Eye (tissue), 1 donor: ENCODE measurements at regions not wholly inside any gene's neighbourhood (a gene's known extent, or its start where the extent isn't known, plus 50 kb on each side); places are given as distances from the start of the nearest gene placed in this dataset.

Experiments
- DNase-seq: peaks from one replicate; pipeline ENCODE4 v3.0.0-alpha.2; 2015

DNA sequence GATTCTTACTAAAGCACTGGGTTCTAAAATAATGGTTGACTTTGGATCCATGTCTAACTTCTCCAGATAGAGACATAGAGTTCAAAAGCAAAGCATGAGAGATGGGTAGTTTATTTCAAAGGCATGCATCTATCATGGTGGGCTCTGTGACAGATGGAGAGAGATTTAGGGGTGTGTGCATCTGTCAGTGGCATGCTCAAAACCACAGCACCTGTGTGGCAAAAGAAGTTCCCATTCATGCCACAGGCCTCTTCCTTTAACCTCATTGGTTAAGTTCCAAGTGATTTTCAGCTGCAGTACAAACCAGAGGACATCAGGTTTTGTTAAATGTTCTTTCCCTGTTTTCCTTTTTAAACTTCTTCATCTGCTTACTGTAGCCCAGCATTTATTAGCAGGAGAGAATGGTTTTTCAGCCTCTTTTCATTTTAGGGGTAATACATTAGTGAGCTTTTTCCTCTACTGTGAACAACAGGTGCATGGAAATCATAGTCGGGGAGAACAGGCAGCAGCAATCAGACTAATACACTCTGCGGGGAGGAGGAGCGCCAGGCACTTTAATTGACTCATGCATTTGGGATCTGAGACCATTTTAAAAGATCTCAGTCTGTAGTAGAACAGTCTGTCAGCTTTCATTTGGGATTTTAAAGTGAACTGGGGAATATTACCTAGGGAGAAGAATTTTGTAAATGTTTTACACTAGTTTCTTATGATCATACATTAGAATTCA lies 52.4 kb upstream of the UPP2 start:
- DNase-seq: peak; percentile 21

DNA sequence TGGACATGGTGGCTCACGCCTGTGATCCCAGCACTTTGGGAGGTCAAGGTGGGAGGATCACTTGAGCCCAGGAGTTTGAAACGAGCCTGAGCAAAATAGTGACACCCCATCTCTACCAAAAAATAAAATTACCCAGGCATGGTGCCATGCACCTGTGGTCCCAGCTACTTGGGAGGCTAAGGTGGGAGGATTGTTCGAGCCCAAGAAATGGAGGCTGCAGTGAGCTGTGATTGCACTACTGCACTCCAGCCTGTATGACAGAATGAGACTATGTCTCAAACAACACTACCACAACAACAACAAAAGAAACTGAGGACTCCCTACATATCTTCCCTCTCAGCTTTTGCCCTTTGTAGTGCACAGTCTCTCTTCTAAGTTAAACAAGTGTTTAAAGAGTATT lies 53.3 kb upstream of the UPP2 start:
- DNase-seq: no peak

DNA sequence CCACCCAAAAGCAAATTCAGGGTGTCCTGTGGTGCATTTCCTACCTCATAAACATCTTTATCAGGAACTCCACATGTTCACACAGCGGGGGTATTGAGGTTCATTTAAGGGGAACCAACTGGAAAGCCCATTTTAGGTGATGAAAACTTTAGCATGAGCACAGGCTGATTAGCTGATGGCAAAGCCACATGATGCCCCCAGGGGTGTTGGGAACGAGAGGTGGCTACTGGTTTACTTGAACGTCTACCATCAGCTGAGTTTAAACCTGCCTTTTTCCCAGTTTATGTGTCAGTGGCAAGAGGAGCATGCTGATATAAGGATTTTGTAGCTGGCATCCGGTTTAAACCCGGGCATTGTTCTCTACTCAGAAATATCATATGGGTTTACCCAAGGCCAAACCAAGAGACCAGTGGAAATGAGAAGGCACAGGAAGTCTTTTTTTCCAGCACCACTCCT lies 54.5 kb upstream of the UPP2 start:
- DNase-seq: peak; percentile 6

DNA sequence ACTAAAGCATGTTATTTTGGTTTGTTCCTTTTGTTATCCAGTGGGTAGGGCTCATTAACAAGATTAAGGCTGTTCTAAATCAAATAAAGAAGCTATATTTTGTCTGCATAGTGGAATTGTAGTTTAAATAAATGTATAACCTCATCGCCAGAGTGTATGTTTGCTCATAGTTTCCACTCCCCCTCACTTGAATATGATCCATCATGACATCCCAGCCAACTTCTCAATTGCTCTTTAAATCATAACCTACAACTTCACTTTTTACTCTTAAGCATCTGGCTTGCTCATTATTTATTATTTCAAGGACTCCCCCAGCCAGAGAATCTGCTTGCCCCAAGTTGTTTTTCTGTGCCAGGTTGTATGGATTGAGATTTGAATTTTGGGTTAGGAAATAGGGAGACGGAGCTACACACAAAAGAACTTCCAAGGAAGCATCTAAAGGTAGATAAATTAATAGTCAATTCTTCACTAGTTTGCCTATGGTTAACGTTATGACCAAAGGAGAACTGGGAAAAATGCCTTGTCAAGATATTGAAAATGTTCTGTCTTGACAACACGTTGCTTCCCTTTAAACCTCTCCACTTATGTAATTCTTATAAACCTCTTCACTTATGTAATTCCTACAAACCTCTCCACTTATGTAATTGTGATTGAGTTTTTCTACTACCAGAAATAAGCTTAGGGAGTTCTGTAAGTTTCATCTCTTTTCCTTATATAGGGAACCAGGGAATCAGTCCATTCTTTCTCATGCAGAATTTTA lies 55.4 kb upstream of the UPP2 start:
- peak; percentile 51 for DNase-seq

DNA sequence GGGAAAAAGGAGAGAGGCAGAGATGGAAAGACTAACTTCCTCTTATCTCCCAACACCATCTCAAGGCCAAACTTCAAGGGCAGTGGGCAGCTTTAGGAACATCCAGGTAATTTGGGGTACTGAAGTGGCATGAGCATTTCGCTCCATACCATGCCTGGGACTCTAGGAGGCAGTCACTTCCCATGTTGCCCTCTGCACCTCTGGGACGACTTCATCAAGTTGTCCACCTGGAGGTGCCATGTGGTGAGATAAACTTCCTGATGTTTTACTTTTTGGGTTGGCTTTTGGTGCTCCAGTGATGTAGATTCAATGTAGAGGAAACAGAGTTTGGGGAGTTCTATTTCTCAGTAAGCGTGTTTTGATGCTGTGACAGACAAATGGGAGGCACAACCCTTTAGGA lies 56.3 kb upstream of the UPP2 start:
- no peak for DNase-seq

DNA sequence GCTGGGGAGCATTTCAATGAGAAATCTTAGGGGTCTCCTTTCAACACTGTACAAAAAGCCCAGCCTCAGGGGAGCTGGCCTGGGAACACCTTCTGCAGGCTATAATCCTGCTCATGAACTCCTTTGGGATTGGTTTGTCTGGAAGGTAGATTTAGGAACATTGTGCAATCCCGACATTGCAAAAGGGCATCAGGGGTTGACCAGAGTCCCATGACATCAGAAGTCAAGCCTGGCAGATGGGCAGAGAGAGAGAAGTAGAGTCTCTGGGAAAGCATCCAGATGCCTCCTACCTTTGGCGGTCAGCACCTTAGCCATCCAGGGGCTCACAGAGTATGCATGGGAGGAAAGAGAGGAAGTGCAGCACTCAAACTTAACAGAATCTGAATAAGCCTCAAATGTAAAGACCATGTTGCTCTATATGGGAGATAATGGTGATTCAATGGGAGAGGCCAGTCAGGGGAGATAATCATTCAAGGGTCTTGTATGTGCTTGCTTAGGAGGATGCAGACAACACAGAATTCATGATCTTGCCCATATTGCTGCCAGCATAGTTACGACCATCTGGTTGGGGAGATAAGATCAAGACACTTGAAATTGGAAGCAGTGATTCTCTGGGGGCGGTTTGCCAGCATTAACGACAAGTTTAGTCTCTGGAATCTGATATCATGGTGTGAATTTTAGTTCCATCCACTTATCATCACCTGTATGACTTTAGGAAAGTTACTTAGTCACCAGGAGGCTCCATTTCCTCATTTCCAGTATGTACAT lies 58.3 kb upstream of the UPP2 start:
- DNase-seq: no peak

DNA sequence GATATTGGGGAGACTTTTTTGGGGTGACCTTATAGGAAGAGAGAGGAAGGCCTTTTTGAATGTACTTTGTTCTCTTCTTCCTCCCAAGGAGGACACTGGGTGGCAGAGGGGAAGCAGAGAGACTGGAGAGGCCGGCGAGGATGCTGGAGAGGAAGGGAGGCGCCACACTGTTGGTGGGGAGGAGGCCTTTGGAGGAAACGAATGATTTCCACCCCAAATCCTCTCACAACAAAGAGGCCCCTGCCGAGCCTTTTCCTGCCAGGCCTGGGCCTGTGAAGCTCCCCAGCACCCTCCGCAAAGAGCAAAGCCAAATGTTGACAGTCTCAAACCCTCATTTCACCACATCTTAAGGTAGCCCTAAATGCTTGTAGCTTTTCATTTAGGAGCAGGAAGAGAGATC lies 59.0 kb upstream of the UPP2 start:
- DNase-seq: peak; percentile 34

DNA sequence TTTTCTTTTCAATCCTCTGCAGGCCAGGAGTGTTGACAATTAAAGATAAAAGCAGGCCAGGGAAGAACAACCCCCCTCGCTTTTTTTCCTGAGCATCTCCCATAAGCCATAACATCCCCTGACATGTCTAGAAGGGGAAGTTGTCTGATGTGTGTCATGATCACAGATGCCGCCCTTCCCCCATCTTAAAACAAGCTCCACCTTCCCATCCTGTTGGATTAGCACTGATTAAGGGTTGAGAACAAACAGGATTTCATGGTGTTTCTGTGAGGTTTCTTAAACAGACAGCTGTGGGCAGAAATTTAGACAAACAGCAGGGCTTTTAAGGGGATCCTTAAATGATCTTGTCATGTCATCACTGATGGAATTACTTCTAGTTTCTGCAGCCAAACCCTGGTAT lies 59.4 kb upstream of the UPP2 start:
- peak; percentile 74 for DNase-seq

DNA sequence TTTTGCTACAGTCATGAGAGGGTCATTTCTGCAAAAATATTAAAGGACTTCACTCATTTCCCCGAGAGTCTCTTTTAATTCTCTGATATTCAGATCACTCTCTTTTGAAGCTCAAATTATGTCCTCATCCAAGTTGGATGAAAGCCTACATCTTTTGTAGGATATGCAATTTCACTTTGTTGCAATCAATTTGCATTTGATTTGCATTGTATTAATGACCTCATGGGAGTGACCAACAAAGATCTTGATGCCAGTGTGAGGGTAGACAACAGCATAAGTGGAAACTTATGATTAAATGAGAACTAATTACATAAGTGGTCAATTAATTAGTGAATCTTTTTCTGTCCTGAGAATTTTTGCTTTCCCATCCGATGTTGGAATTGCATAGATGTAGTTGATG lies 60.3 kb upstream of the UPP2 start:
- no peak for DNase-seq

DNA sequence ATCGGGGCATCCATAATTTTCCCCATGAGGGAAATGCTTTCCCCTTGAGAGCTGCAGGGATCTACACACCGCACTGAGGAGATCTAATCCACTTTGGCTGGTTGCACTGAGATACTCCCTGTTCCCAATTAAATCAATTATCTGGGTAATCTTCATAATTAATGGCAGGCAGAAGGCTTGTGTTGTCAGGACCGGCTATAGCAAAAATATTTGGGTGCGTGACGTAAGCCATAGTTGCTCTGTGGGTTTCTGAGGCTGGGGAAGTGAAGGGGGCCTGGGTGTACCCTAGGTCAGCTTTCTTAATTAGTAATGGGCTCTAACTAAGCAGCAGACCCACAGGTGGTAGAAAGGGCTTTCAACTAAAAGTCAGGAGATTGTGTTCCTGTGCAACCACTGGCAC lies 62.8 kb upstream of the UPP2 start:
- peak; percentile 90 for DNase-seq

DNA sequence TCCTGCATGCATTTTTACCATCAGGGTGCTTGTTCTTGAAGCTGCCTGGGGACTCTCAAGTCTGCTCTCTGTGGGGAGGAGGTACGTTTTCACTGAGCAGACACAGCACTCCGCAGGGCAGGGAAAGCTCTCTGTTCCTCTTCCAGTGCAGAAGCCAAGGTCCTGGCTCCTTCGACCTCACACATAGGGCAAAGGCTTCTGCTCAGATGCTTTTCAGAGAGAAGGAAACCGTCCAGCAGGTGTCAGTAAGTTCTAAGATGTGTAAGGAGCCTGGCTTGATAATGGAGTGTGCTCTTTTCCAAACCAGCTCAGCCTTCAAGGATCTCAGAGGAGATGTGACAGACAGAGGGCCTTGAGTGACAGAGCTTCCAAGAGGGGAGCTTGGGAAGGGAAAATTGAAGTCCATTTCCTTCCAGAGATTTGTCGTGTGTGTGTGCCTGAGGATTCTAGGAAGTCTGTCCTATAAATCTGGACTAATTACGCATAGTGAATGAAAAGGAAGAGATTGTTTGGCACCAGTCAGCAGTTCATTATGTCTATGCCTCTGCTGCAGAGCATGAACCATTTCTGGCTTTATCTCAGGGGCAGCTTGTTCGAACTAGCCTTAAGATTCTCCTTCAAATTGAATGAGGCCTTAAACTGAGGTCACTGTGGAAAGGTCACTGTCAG lies 67.3 kb upstream of the UPP2 start:
- DNase-seq: peak; percentile 88

DNA sequence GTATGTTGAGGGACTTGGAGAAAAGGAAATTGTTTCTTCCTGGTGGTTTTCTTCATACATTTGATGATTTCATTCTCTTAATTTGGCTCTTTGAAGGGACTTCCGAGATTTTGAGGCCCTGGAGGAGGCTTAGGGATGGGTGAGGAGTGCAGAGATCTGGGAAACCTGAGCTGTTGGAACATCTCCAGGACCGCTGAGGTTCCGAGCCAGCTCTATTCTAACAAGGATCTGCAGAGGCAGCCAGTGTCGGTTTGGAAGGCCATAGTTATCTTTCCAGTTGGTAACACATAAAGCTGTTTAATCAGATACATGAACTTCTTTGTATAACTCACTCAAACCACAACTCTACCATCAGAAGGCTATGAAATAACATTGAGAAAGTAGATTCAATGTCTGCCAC lies 70.3 kb upstream of the UPP2 start:
- no peak for DNase-seq

DNA sequence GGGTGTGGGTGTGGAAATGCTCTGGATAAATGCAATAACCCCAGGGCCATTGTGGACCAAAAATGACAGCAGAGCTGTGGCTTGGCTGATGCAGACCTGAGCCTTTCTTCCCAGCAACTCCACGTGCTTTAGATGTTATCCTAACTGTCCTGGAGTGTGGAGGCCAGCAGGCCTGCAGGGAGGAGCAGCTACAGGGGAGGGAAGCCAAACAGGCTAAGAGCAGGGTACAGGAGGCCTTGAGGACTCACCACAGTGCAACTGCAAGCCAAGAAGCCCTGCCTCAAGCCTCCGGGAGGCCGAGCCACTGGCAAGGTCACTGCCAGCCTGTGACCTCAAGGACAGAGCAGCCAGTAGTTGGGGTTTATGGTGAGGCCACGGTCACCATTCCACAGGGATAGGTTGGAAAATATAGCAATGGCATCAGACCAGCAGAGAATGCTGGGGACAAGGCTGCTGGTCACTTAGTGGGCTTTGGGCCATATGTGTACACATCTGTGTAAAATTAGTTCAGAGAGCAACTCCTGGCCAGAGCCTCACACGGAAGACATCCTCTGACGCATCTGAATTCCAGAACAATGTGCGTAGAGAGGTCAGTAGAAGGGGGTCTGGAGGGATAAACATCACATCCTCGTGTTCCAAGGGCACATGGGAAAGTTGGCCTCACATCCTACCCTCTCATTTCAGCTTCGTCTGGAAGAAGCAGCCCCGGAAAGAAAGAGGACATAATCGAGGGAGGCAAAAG lies 76.2 kb upstream of the UPP2 start:
- DNase-seq: no peak

DNA sequence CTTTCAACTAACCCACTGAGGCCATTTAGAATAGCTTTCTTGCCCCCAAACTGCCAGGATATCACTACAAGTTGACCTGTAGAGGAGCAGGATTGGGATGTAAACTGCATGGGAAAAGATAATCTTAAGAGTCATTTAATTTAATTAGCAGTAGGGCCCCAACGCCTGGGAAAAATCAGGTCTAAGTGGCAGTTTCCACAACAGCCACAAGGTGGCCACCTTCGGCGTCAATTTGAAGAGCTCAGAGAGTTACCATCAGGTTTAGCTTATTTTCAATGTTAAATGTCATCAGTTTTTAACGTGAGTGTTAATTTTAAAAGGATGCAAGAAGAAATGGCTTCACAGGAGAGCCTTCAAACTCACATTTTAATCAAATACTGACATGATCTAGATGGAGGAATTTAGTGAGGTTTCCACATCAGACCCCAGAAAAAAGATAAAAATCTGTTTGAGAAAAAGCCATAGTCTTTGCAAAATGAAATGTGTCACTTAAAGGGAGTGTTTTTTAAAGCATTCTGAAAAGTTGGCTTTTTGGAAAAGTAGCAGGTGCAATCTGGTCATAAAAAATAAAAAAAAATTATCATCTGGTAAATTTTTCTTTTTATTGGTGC lies 77.3 kb upstream of the UPP2 start:
- DNase-seq: peak; percentile 77

DNA sequence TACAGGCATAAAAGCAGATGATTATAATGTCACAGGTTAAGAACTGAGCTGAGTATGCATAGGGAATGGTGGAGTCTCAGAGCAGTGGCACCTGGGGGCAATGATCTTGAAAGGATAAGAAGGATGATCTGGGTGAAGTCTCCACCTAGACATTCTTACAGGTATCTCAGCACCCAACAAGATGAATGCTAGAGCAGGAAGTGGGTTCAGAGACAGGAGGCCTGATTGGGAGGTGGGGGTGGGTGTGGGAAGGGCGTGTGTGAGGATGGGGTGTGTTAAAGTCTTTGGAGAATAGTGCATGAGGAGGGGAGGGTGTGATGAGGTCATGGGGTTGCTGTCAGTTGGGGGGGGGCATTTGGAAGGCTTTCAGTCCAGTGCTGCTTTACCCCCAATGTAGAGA lies 78.8 kb upstream of the UPP2 start:
- no peak for DNase-seq

DNA sequence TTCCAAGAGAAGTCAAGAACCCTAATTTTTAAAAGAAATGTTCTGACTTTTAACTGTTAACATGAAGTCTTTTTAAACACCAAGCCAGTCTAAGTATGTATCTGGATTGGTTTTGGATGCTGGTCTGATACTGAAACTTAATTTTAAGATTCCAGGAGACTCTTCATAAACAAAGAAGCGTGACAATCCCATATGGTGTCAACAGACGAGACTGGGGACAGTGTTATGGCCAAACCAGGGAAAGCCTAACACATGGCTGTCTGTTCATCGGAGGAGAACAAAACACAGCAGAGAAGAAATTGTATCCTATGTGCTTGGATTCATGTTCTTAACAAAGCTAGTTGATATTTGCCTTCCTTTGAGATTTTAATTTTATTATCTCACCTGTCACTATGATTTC lies 80.5 kb upstream of the UPP2 start:
- DNase-seq: no peak

DNA sequence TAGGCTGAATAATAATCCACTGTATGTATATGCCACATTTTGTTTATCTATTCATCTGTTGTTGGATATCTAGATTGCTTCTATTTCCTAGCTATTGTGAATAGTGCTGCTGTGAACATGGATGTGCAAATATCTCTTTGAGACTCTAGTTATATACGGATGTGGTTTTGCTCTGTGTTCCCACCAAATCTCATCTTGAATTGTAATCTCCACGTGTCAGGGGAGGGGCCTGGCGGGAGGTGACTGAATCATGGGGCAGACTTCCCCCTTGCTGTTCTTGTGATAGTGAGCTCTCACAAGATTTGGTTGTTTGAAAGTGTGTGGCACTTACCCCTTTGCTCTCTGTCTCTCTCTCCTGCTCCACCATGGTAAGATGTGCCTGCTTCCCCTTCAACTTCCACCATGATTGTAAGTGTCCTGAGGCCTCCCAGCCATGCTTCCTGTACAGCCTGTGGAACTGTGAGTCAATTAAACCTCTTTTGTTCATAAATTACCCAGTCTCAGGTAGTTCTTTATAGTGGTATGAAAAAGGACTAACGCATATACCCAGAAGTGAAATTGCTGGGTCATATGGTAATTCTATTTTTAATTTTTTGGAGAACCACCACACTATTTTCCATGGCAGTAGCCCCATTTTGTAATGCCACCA lies 86.1 kb upstream of the UPP2 start:
- no peak for DNase-seq

DNA sequence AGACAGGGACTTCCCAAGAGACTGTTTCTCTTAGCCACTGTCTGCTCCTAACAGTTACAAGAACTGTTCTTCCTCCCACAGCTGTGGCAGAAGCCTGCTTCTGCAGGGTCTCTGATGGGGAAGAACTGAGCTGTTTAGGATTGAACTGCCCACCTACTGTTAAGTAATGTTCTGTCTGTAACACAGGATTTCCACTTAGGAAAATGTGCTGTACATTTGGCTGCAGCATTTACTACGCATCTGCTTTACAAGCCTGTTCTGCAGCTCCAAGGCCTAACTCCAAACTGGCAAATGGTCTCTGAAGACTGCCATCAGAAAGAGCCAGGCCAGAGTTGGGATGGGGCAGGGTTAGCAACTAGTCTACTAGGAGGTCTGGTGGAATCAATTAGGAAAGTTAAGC lies 87.8 kb upstream of the UPP2 start:
- DNase-seq: peak; percentile 26

DNA sequence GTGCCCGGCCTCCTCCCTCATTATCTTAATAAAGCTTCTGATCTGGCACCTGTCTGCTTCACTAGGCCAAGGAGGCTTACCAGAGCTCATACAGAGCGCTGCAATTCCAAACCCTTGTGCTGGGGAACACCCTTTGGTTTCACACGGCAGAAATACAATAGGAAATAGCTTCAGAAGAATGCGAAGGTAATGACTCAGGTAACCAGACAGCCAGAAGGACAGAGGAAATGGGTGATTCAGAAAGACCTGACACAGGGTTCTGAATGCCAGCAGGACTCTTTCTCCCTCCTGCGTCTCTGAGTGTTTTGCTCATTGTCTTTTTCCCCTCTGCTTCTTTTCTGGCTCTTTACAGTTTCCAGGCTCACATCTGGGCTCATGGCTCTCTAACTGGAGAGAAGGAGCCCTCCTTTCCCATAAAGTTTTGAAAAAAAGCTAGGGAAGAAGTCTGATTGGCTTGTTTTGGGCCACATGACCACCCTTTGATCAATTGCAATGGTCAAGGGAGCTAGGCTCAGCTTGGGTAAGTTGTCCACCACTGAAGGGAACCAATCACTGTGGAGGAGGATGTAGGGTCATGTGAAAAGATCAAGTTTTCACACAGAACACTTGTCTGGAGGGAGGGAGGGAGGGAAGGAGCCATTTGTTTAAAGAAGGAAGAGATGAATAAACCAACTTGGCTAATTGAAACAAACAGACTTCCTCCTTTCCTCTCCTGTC lies 90.5 kb upstream of the UPP2 start:
- no peak for DNase-seq

DNA sequence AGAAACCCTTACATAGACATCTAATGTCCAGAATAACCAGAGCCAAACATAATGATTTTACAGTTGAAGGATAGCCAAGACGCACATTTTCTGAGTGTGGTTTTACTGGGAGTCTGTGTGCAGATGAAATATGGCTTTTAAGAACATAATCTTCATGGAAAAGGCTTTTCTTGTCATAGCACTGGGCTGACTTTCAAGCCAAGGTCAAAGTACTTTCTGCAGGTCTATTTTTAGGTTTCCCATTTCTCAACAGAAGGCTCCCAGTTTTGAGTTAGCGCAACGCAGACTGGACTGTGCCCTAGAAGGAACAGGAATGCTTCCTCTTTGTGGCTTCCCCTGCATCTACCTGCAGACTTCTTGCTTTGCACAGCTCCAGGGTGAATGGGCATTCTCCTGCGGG lies 92.3 kb upstream of the UPP2 start:
- no peak for DNase-seq
